IPS DF 6.9 (cell line): ENCODE measurements at regions not wholly inside any gene's neighbourhood (a gene's known extent, or its start where the extent isn't known, plus 50 kb on each side); places are given as distances from the start of the nearest gene placed in this dataset.

Experiments
- DNase-seq: peaks from one replicate; pipeline ENCODE4 v3.0.0-alpha.2; 2013; ENCODE audit warnings: low read depth, low spot score
- H3K27ac ChIP-seq: one replicate; pipeline ENCODE4 v1.5.1; 2013; ENCODE audit warnings: low read length, control low read depth
- H3K27me3 ChIP-seq: 2 replicates; pipeline ENCODE4 v1.6.1; 2013; ENCODE audit warnings: mild to moderate bottlenecking, low read length; ENCODE audit not compliant: control insufficient read depth, insufficient read depth
- H3K36me3 ChIP-seq: 2 replicates; pipeline ENCODE4 v1.6.1; 2013; ENCODE audit warnings: low read length; ENCODE audit not compliant: control insufficient read depth, insufficient read depth
- H3K4me1 ChIP-seq: 2 replicates; pipeline ENCODE4 v1.6.1; 2013; ENCODE audit warnings: low read length; ENCODE audit not compliant: control insufficient read depth, insufficient read depth
- H3K4me3 ChIP-seq: 2 replicates; pipeline ENCODE4 v1.5.1; 2013; ENCODE audit warnings: mild to moderate bottlenecking, low read length
- H3K9me3 ChIP-seq: 2 replicates; pipeline ENCODE4 v1.6.1; 2013; ENCODE audit warnings: low read length, inconsistent platforms; ENCODE audit not compliant: control insufficient read depth, insufficient read depth
- WGBS: extraction: QIAGEN DNeasy Blood & Tissue Kit; methylation state at CpG from one replicate; pipeline ENCODE4 v1.1.7; 2013; ENCODE audit warnings: mixed read lengths, missing lambda C conversion rate; ENCODE audit not compliant: insufficient read length, insufficient coverage; 5-methylcytosine and 5-hydroxymethylcytosine counted together

DNA sequence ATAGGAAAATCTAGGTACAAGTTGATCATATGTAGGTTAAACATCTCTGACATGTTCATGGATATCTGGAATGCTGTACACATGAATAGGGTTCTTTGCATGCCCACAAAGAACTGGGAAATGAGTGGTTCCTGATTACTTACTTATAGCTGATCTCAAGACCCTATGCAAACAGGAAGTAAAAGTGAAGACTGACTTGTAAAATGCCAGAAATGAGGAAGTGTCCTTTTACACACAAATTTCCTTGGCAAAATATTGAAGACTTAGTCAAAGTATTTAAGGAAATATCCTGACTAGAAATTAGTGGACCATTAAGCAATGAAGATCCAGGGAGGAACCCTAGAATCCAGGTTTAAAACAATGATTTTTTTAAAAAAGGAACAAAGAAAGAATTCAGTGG lies 203.7 kb upstream of the DLGAP1 start:
- DNase-seq: no peak
- Histone ChIP-seq H3K9me3 (no peaks in the 10 kb centered on the region), H3K27ac (no peak overlapping the region)

GRCh38 chr18:4653418-4653817 lies 198.3 kb upstream of the DLGAP1 start:
- no peak overlapping the region for H3K4me3 ChIP-seq
- no peaks in the 10 kb centered on the region for H3K4me1 ChIP-seq
- WGBS: no CpG with 5 or more reads among the region's 2 CpGs
- H3K9me3 ChIP-seq: no peaks in the 10 kb centered on the region
- no peak for DNase-seq
- H3K27me3 ChIP-seq: no peaks in the 10 kb centered on the region
- H3K36me3 ChIP-seq: no peaks in the 10 kb centered on the region
- no peak overlapping the region for H3K27ac ChIP-seq

More for the DNA sequence above, 203.7 kb upstream of the DLGAP1 start:
- no peaks in the 10 kb centered on the region for H3K27me3 ChIP-seq
- H3K4me3 ChIP-seq: no peak overlapping the region
- H3K36me3 ChIP-seq: no peaks in the 10 kb centered on the region
- H3K4me1 ChIP-seq: no peaks in the 10 kb centered on the region

DNA sequence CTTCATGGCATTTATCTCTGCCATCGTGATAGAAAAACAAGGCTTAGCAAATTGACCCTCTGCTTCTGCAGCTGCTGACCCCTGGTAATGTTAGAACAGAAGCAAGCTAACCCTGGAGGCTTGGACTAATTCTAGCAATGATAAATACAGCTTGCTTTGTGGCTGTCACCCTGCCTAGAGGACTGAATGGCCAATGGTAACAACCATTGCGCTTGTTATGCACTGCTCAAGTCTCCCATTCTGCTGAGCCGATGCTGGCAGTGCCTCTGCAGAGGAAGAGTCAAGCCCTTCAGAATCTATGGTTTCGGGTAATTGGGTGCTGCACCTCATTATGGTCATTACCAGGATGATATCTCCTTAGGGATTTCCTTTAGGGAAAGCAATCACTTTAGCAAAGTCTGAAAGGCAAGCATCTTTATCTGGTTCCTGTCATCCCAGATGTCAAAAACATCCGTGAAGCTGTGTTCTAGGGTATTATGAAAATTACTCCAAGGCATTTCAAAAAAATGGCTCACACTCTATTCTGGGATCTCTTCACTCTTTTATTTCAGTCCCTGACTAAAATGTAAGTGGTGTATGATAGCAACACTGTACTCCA lies 186.8 kb upstream of the DLGAP1 start:
- Histone ChIP-seq H3K4me3 (no peak overlapping the region), H3K27ac (no peak overlapping the region), H3K36me3 (no peaks in the 10 kb centered on the region), H3K9me3 (no peaks in the 10 kb centered on the region), H3K4me1 (no peaks in the 10 kb centered on the region), H3K27me3 (no peaks in the 10 kb centered on the region)
- no CpG with 5 or more reads among the region's 5 CpGs for WGBS
- DNase-seq: no peak

- WGBS: no CpG with 5 or more reads among the region's 3 CpGs
- DNase-seq: no peak
- no peak overlapping the region for H3K27ac ChIP-seq
These were observed 185.4 kb upstream of the DLGAP1 start for GRCh38 chr18:4640349-4641012.

GRCh38 chr18:4639628-4640310 lies 184.7 kb upstream of the DLGAP1 start:
- Histone ChIP-seq H3K4me3 (no peak overlapping the region), H3K36me3 (no peaks in the 10 kb centered on the region), H3K4me1 (no peaks in the 10 kb centered on the region), H3K9me3 (no peaks in the 10 kb centered on the region), H3K27ac (no peak overlapping the region), H3K27me3 (no peaks in the 10 kb centered on the region)
- no peak for DNase-seq
- WGBS: no CpG with 5 or more reads among the region's 6 CpGs

More at GRCh38 chr18:4640349-4641012, 185.4 kb upstream of the DLGAP1 start:
- Histone ChIP-seq H3K9me3 (no peaks in the 10 kb centered on the region), H3K4me3 (no peak overlapping the region), H3K36me3 (no peaks in the 10 kb centered on the region), H3K27me3 (no peaks in the 10 kb centered on the region), H3K4me1 (no peaks in the 10 kb centered on the region)

DNA sequence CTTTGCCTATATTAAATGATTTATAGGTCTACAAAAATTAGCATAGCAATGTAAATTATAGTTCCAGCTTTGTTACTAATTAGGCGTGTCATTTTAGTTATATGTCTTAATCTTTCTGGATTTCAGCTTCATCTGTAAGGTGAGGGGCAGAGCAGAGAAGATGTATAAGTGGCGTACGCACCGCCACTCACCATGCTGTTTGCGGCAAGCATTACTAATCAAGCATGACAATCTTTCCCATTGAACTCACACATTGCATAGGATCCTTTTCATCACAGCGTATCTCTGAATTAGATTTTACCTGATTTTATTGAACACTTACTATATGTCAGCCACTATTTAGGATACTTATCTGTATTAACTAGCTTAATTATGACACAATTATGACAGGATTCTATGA lies 183.6 kb upstream of the DLGAP1 start:
- H3K9me3 ChIP-seq: no peaks in the 10 kb centered on the region
- H3K4me3 ChIP-seq: no peak overlapping the region
- no peaks in the 10 kb centered on the region for H3K36me3 ChIP-seq
- H3K4me1 ChIP-seq: no peaks in the 10 kb centered on the region
- no peaks in the 10 kb centered on the region for H3K27me3 ChIP-seq
- WGBS: no CpG with 5 or more reads among the region's 6 CpGs
- no peak for DNase-seq
- no peak overlapping the region for H3K27ac ChIP-seq

DNA sequence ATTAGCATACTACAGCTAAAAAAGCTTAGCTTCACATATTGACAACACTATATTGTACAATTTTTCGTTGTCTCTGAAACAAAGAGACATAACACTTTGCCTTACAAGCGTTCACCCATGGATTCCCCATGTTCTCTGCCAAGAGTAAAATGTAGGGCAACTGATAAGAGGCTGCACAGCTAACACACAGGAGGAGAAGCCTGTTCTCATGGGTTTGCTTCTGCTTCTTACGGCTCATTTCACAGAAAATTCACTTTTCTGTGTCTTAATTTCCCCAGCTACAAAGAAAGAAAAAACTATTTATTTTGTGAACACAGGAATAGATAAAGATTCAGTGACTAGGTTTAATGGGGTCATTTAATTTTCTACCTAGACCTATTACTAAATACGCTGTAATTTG lies 182.8 kb upstream of the DLGAP1 start:
- Histone ChIP-seq H3K27ac (no peak overlapping the region), H3K27me3 (no peaks in the 10 kb centered on the region), H3K4me3 (no peak overlapping the region), H3K4me1 (no peaks in the 10 kb centered on the region), H3K9me3 (no peaks in the 10 kb centered on the region), H3K36me3 (no peaks in the 10 kb centered on the region)
- no CpG with 5 or more reads among the region's 4 CpGs for WGBS
- no peak for DNase-seq

- H3K9me3 ChIP-seq: no peaks in the 10 kb centered on the region
- no CpG with 5 or more reads among the region's 4 CpGs for WGBS
- H3K4me1 ChIP-seq: no peaks in the 10 kb centered on the region
- no peak overlapping the region for H3K27ac ChIP-seq
- no peaks in the 10 kb centered on the region for H3K36me3 ChIP-seq
- H3K4me3 ChIP-seq: no peak overlapping the region
- no peak for DNase-seq
- H3K27me3 ChIP-seq: no peaks in the 10 kb centered on the region
These were observed 181.9 kb upstream of the DLGAP1 start for GRCh38 chr18:4636967-4637366.

- no peaks in the 10 kb centered on the region for H3K36me3 ChIP-seq
- no peak for DNase-seq
- no peaks in the 10 kb centered on the region for H3K4me1 ChIP-seq
- no peaks in the 10 kb centered on the region for H3K9me3 ChIP-seq
- WGBS: no CpG with 5 or more reads among the region's 6 CpGs
- no peak overlapping the region for H3K4me3 ChIP-seq
- H3K27me3 ChIP-seq: no peaks in the 10 kb centered on the region
- H3K27ac ChIP-seq: no peak overlapping the region
These were observed 176.1 kb upstream of the DLGAP1 start for GRCh38 chr18:4631239-4631638.

GRCh38 chr18:4605212-4605611 lies 150.1 kb upstream of the DLGAP1 start:
- WGBS: no CpG with 5 or more reads among the region's 3 CpGs
- H3K27me3 ChIP-seq: no peaks in the 10 kb centered on the region
- H3K9me3 ChIP-seq: no peaks in the 10 kb centered on the region
- H3K4me3 ChIP-seq: no peak overlapping the region
- H3K4me1 ChIP-seq: no peaks in the 10 kb centered on the region
- DNase-seq: no peak
- H3K36me3 ChIP-seq: no peaks in the 10 kb centered on the region
- H3K27ac ChIP-seq: no peak overlapping the region
